HG03196 (cell line): ENCODE measurements at regions not wholly inside any gene's neighbourhood (a gene's known extent, or its start where the extent isn't known, plus 50 kb on each side); places are given as distances from the start of the nearest gene placed in this dataset.

Experiments used
- ATAC-seq: cut with Tn5 transposase; IDR thresholded peaks from one replicate; pipeline ENCODE4 v1.9.1; 2021; ENCODE audit not compliant: unreplicated experiment

GRCh38 chr16:86663685-86664521 is 85.6 kb downstream of the FOXL1 start:
- ATAC-seq = no peak

GRCh38 chr16:86664522-86665318 is 86.4 kb downstream of the FOXL1 start:
- ATAC-seq = peak; percentile 74

- peak; percentile 23 for ATAC-seq
Observed at GRCh38 chr16:86665319-86665675, 86.9 kb downstream of the FOXL1 start.

- ATAC-seq = no peak
Observed at GRCh38 chr16:86665929-86666328, 87.6 kb downstream of the FOXL1 start.

GRCh38 chr16:86667035-86667434 is 88.7 kb downstream of the FOXL1 start:
- no peak for ATAC-seq

- ATAC-seq = no peak
Observed at GRCh38 chr16:86668136-86668910, 90.0 kb downstream of the FOXL1 start.

- ATAC-seq = no peak
Observed at GRCh38 chr16:86669285-86669805, 91.0 kb downstream of the FOXL1 start.

- ATAC-seq = no peak
Observed at GRCh38 chr16:86669937-86670749, 91.8 kb downstream of the FOXL1 start.

- ATAC-seq = no peak
Observed at GRCh38 chr16:86670750-86671234, 92.4 kb downstream of the FOXL1 start.

GRCh38 chr16:86671486-86672178 is 93.3 kb downstream of the FOXL1 start:
- no peak for ATAC-seq

- no peak for ATAC-seq
Observed at GRCh38 chr16:86672179-86672863, 94.0 kb downstream of the FOXL1 start.

- ATAC-seq = no peak
Observed at GRCh38 chr16:86673090-86673955, 95.0 kb downstream of the FOXL1 start.

GRCh38 chr16:86673956-86674453 is 95.7 kb downstream of the FOXL1 start:
- no peak for ATAC-seq

- no peak for ATAC-seq
Observed at GRCh38 chr16:86676254-86676670, 97.9 kb downstream of the FOXL1 start.

- ATAC-seq = no peak
Observed at GRCh38 chr16:86679490-86679889, 101.1 kb downstream of the FOXL1 start.

- no peak for ATAC-seq
Observed at GRCh38 chr16:86680162-86680561, 101.8 kb downstream of the FOXL1 start.

GRCh38 chr16:86680661-86681030 is 102.3 kb downstream of the FOXL1 start:
- ATAC-seq = no peak
